ENCODE measurements at regions not wholly inside any gene's neighbourhood (a gene's known extent, or its start where the extent isn't known, plus 50 kb on each side); places are given as distances from the start of the nearest gene placed in this dataset.

- TF ChIP-seq CTCF (conservative IDR thresholded peaks at IDR 0.05 in 1 of 2, IDR thresholded peaks at IDR 0.05 in 1 of 2; ENCODE audit: extremely low read depth in 1 of 2, insufficient read depth in 1 of 2, low read depth in 1 of 2, low read length in 2 of 2) (no peak), EZH2 (IDR thresholded peaks at IDR 0.05; ENCODE audit: borderline replicate concordance, low read length) (no peak)
Observed at GRCh38 chr9:79215821-79216220, 355.9 kb upstream of the TLE4 start.
